ENCODE measurements at regions not wholly inside any gene's neighbourhood (a gene's known extent, or its start where the extent isn't known, plus 50 kb on each side); places are given as distances from the start of the nearest gene placed in this dataset.
A peak's percentile ranks its signal among the peaks of the same experiment; 100 is the strongest.
"Not testable (repeated sequence)": the region's sequence is repeated elsewhere in the genome, so short reads cannot be mapped to it uniquely, and the experiment has no call there.

DNA sequence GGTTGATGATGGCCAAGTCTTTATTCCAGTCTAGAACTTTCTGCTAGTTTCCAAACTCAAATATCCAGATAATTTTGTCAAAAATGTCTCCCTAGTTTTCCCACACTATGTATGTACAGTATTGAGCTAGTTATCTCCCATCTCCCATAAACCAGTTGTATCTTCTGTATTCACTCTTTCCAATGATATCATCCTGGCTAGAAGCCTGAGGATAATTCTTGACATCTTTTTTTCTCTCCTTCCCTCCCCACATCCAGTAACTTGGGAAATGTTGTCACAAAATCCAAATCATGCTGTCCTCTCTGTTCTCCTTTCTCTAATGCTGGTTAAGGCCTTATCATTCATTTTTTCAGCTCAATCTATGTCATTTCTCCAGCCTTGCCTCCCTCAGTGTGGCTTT is 553.8 kb upstream of the FANCL start:
- DNase-seq (ENCODE audit: low read depth in 2 of 2), result no peak

DNA sequence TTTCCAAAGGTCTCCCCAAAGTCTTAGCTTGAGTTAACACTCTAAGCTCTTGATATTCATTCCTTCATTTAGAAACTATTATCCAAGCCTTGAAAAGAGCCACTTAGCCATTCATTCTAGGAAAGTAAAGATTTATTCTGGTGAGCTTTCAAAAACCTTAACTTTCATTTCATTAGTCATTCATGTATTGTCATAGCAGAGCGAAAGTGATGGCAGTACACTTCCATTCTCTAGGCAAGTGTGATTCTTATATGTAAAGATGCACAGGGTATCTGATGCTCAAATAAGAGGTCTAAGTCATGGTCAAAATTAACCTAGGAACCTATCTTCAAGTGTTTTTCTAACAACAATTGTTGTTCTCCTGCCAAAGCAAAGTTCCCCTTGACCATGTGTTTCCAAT is 553.0 kb upstream of the FANCL start:
- no peak for DNase-seq (ENCODE audit: low read depth in 2 of 2)

DNA sequence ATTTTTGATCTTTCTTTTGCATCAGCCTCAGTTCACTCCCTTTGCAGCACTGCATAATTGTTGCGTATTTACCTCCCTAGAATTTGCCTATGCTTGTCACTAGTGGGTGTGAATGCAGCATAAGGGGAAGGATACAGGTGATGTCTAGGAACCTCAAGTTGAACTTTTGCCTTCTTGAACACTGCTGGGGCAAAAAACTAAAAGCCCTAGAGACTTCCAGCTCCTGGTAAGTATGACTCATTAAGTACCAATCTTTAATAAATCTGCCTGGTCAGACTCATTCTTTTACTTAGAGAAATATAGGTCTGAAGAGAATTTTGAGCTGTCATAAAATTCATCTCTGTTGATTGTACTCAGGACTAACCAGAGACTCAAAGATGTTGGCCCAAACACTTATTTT is 547.3 kb upstream of the FANCL start:
- no peak for DNase-seq (ENCODE audit: low read depth in 2 of 2)

DNA sequence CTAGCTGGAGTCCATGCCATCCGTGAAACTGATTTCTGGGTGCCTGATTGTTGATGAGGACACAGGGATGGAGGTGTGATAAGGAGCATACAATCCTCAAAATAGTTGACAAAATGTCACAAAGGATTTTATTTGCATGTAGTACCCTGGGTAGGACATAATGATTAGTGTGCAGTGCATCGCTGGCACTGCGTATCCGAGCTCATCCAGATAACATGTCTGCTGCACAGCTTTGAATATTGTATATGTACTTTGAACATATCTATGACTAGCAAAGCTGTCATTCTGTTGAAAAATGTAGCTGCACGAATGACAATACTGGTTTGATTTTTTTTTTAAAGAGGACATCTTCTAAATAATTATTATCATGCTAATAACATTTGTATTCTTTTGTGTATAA is 529.7 kb upstream of the FANCL start:
- DNase-seq (ENCODE audit: low read depth in 2 of 2), result no peak

DNA sequence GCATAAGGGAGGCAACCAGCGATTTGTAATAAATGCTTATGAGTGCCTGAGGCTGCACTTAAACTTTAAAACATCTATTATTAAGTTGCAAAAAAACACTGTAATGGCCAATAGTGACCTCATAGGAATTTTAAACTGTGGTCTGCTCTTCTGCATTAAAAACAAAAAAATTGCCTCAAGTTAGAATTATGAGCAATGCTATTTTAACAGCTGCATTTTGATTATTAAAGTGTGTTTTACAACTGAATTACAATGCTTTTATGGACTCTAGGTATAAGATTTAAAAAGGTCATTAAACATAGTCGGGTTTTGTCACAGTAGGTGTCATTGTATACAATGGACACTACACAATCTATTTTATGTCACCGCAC is 528.7 kb upstream of the FANCL start:
- DNase-seq (ENCODE audit: low read depth in 2 of 2), result no peak

DNA sequence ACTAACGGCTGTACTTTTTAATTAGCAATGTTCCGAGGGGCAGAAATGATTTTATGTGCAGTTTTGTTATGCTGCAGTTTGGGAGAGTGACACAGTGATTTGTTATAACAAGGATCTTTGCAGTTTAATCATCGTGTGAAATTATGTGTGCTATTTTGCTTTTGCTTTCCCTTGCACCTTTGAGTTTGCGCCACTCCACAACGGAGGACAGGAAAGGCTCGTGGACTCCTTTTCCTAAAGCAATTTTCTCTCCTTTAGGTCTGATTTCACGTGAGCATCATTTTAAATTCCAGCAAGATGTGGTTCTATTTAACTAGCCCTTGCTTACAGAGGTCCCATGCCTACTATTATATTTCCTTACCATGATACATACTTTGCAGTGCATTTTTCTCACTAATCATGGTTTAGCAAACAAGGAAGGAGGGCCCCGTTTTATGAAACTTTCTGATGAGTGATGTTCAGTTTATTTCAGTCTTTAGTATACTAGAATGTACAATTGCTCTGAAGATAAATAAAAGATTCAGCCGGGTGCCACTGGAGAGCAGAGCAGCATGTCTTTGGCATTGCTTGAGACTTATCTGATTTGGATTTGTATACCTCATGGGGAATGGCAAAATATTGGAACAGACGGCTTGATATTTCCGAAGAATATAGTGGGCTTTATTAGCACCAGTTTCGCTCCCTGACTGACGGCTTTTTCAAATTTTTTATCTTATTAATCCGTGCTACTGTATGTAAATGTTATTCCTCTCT is 528.2 kb upstream of the FANCL start:
- DNase-seq (ENCODE audit: low read depth in 2 of 2), result no peak

DNA sequence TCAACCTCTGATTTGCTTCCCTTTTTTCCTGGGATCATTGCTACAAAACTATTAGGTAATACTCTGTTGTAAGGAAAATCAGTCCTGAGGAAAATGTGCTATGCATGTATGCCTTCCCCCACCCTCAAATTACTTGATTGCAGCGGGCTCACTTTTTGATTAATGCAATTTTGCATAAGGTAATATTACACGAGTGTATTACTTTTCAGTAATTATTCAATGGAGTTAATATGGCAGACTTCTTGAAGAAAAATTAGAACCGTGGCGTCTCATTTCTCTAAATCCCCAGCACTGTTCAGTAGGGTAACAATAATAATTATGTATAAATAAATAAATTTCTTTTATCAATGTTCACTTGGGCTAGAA is 527.6 kb upstream of the FANCL start:
- DNase-seq (ENCODE audit: low read depth in 2 of 2), result no peak

DNA sequence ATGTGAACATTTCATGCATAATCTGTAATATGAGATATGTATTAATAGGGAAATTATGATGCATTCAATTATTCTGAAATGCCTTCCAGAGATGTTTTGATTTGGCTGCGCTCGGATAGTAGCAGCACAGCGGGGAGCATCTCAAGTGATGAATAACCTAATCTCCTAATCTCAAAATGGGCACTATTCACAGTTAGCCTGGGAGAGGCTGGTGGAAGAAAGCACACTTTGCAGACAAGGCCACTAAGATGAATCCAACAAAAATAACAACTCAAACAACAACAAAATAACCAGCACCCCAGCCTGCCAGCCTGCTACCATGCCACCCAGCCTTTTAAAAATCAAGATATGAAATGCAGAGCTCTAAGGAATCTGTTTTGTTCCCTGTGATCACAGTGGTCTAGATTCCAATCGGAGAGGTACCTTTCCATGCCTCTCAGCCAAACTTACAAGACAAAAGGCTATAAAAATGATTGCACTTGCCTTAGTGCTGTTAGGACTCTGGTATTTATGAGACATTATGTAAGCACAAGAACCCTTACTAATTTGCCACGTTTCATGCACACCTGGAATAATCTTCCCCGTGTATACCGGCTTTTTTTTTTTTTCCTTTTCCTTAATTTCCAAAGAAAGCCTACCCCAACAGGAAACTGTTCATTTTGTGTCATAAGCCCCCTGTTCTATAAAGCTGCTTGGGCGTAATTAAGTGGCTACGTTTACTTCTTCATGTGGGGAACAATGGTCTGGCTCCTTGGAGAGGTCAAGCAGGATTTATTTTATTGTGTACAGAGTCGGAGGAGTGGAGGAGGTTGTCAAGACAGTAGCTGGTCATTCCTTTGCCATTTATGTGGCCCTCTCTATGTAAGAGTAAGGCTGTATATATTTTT is 526.9 kb upstream of the FANCL start:
- DNase-seq (ENCODE audit: low read depth in 2 of 2), result no peak

DNA sequence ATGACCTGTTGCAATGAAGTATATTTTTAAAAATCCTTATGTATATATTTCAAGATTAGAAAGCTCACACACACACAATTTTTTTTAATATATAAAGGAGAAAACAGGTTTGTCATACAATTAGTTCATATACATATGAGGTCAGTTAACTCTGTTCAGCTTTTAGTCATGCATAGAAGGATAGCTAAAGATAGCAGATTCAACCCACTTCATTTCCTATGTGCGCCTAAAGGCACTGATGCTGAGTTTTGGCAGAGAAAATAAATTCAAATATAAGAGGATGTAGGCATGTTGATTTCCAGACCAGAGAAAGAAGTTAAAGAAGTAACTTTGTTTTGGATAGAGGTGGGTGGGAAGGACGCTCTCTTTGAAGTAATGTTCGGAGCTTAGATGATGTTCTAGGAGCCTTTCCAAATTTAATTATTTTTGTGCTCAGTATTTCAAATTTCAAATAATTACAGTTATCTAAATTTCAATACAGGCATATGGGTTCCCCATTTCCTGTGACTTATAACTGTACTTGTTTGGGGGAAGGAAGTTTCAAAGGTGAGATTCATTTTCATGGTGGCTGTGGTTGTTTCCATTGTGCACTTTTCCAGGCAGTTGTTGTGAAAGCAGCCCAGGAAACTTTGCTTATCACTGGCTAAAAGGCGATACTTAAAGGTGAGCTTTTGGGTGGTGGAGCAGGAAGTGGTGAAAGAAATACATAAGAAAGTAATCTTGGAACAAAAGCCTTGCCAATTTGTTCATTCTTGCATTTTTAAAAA is 523.4 kb upstream of the FANCL start:
- DNase-seq (ENCODE audit: low read depth in 2 of 2), result no peak

DNA sequence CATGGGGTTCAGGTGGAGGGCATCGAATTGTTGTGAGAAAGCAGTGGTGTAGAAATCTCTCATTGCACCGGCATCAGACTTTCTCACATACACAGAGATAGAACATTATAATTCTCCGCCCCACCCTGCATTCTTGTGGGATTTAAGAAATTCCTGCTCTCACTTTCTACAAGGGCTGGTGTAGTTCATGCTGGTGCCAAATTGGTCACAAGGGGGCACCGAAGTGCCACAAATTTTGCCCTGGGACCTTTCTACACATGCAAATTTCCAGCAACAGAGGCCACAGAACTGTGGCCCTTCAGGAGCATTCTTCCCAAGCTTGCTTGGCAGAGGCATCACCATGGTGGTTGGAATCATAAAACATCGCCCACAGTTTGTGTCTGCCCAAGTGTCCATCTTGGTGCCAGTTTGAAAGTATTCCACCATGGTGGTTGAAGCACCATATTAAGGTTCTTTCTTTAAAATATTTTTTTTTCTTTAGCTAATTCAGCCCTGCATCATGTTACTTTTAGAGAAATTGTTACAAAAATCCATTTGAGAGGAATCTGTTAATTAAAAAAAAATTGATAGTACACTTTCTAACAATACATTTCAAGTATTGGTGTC is 521.2 kb upstream of the FANCL start:
- peak in 1 of 2 donors; percentile 5 for DNase-seq (ENCODE audit: low read depth in 2 of 2)

DNA sequence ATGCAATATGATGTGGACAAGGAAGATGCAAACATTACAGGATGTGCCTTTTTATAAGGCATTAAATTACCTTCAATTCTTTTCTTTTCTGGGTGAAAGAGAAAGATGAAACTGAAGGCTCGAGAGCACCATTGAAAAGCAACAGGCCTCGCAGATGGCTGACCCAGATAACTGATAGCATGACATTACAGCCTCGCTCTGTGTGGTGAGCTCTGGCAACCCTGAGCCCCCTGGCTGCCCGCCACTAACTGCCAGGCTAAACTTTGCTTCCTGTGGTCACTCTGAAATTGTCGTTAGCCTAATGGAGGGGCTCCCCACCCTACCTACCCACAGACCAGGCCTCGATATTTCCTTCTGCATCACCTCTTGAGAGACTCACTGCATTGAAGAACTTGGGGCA is 516.8 kb upstream of the FANCL start:
- DNase-seq (ENCODE audit: low read depth in 2 of 2), result no peak

DNA sequence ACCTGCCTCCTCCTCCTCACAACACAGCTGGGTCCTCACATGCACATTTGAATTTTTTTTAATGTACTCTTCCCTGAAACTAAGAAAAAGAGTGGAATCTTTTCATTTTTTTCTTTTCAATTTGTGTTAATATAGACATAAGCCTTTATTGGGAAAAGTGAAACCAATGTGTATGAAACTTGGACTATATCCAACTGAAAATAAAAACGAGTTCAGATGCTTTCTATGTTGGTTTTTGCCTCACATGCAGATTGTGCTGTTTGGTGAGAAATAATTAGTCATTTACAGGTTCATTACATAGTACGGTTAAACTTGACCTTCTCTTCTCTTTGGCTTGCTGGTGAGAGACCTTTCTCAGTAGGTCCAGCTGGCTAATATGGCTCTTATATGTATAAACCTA is 515.2 kb upstream of the FANCL start:
- no peak for DNase-seq (ENCODE audit: low read depth in 2 of 2)

DNA sequence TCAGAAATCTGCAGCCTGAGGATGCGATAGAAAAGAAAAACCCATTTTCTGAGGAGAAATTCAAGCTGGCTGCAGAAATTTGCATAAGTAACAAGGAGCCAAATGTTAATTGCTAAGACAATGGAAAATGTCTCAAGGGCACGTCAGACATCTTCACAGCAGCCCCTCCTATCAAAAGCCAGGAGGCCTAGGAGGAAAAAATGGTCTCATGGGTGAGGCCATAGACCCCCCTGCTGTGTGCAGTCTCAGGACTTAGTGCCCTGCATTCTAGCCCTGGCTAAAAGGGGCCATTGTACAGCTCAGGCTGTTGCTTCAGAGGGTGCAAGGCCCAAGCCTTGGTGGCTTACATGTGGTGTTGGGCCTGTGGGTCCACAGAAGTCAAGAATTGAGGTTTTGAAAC is 511.4 kb upstream of the FANCL start:
- not testable (repeated sequence) for DNase-seq (ENCODE audit: low read depth in 2 of 2)

DNA sequence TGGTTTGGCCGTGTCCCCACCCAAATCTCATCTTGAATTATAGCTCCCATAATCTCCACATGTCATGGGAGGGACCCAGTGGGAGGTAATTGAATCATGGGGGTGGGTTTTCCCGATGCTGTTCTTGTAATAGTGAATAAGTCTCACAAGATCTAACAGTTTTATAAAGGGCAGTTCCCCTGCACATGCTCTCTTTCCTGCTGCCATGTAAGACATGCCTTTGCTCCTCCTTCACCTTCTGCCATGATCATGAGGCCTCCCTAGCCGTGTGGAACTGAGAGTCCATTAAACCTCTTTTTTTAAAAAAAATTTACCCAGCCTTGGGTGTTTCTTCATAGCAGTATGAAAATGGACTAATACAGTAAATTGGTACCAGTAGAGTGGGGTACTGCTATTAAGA is 510.6 kb upstream of the FANCL start:
- not testable (repeated sequence) for DNase-seq (ENCODE audit: low read depth in 2 of 2)

DNA sequence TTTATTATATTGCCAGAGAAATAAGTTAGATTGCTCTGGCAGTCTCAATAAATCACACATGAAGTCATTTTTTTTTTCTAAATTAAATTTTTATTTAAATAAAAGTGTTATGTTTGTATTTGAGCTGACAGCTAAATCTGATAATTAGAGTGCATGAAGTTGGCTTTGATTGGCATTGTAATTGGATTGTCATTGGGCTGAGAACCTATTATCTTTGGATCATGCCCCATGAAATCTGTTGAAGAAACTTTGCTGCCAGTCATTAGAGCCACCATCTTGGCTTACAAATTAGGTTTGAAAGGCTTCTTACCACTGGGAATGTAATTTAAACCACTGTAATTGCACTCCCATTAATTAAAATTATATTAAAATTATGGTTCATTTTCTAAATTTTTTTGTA is 507.9 kb upstream of the FANCL start:
- DNase-seq (ENCODE audit: low read depth in 2 of 2), result no peak

DNA sequence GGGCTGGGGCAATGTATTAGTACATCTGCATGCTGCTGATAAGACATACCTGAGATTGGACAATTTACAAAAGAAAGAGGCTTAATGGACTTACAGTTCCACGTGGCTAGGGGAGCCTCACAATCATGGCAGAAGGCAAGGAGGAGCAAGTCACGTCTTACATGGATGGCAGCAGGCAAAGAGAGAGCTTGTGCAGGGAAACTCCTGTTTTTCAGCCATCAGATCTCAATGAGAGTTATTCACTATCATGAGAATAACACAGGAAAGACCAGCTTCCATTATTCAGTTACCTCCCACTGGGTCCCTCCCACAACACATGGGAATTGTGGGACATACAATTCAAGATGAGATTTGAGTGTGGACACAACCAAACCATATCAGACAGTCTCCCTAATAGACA is 504.2 kb upstream of the FANCL start:
- DNase-seq (ENCODE audit: low read depth in 2 of 2), result not testable (repeated sequence)

DNA sequence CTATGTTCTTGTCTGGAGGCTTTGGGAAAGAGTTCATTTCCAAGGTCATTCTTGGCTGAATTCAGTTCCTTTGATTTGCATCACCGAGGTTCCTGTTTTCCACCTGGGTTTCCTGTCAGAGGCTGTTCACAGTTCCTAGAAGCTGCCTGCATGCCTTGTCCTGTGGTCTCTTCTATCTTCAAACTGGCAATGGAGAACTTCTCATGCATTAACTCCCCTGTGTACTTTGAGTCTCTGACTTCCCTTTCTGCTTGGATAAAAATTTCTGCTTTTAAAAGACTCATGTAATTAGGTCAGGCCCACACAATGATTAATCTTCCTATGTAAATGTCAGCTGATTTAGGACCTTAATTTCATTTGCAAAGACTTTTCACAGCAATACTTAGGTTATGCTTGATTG is 499.3 kb upstream of the FANCL start:
- no peak for DNase-seq (ENCODE audit: low read depth in 2 of 2)

DNA sequence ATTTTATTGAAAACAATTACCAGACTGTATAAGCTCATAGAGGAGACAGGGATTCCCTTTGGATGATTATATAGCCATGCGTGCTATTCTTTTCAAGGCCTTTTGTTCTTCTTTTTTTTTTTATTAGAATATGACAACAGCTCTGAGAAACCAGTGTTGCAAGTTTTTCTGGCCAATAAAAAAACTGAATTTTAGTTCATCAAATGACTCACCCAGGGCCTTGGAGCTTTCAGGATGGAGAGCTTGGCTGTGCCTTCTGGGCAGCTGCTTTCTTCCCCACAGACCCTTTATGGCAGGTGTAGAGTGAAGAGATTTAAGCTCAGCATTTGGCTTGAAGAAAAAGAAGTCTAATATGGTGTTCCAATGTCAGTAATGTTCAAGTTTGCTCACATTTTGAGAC is 497.9 kb upstream of the FANCL start:
- DNase-seq (ENCODE audit: low read depth in 2 of 2), result no peak

DNA sequence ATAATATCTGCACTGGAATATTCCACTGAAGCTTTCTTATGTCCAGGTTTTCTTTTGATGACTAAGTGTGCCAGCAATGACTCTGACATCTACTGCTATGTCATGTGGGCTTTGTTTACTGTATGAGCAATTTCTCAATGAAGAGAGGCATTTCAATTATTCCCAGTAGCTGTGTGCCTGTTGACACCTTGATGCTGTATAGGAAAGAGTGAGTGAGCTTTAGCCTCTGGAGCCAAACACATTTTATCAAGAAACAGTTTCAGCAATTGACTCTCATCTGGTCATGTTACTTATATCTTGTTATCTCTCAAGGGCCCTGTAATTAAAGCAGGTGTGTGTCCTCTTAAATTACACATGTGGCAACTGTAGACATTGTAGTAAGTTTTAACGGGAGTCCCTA is 493.2 kb upstream of the FANCL start:
- DNase-seq (ENCODE audit: low read depth in 2 of 2), result no peak

DNA sequence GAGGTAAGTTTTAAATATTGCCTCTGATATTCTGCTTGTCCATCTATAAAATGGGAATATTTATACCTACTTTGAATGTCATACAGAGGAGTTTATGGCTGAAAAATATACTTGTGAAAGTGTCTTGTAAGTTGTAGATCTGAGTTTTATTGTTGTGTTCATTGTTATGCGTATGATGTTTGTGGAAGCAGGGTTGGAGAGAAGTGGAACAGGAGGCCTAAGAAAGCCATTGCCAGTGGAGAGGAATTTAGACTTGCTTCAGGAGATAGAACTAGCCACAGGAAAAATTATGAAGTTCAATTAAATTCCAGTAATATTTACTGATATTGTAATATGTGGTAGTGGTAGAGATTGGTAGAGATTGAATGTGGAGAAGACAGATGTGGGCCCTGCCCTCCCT is 491.9 kb upstream of the FANCL start:
- no peak for DNase-seq (ENCODE audit: low read depth in 2 of 2)

DNA sequence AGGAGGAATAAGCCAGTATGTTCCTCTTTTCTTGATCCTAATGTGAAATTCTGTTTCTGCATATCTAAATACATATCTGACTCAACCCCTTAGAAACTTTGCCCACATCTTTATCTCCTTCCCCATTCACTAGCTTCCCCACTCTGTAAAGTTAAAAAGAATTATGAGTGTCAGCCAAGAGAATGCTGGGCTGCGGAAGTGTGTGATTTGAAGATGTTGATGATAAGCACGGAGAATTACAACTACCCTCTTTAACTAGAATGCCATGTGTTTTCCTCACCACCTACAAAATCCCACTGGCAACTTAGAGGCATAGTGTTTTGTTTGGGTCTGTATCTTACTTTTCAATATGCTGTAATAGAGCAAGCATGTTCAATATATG is 490.4 kb upstream of the FANCL start:
- DNase-seq (ENCODE audit: low read depth in 2 of 2), result no peak

DNA sequence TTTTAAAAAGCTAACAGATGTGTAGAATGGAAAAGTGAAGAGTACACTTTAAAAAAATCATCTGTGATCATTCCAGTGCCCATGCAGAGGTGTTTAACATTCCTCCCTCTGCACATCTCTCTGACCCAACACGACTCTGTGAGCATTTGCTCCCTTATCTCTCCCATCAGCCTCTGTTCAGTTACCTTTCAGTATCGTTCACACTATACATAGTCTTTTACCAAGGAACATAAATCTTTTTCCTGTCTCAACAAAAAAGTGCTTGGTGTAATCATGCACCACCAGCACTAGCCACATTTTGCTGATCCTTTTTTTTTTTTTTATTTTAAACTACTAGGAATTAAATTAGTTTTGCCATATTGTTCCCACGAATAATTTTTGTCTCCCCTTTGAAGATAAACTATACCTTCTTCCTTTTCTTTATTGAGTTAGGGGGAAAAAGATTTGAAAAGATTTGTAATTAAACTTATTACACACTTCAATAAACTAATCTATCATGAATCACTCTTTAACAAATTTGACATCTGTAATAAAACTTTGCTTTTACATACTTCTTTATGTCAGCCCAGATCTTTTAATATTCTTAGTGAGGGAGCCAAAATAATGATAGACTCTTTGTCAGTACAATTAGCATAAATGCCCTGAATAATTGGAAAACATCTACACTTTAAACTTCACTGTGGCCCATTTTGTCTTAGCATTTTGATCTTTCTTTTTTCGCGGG is 489.8 kb upstream of the FANCL start:
- no peak for DNase-seq (ENCODE audit: low read depth in 2 of 2)

Measured in stimulated activated CD4-positive, alpha-beta T cell treated with anti-CD3 and anti-CD28 coated beads, Interleukin-1b, Interleukin-23, amount 100 ng/mL, for 4 hours (primary cell).